Tibial nerve (tissue), 4 donors: ENCODE measurements at regions not wholly inside any gene's neighbourhood (a gene's known extent, or its start where the extent isn't known, plus 50 kb on each side); places are given as distances from the start of the nearest gene placed in this dataset.

ENCODE experiments used
- CTCF ChIP-seq, 5 experiments: fragments of 200-600 bp in 3 of 5; fragments of 450-650 bp in 2 of 5; sonication (generic) in 3 of 5; IDR thresholded peaks; one replicate each; pipeline ENCODE4 v1.5.1; 2016 to 2019; ENCODE audit warnings: antibody characterized with exemption in 5 of 5, mild to moderate bottlenecking in 3 of 5, moderate library complexity in 2 of 5
- EP300 ChIP-seq, 2 donors: sonication (generic); formaldehyde crosslinking; IDR thresholded peaks; one replicate each; pipeline ENCODE4 v1.6.1; 2017; ENCODE audit warnings: antibody characterized with exemption in 2 of 2, mild to moderate bottlenecking in 1 of 2
- POLR2A ChIP-seq, 2 donors: fragments of 450-650 bp; IDR thresholded peaks; one replicate each; pipeline ENCODE4 v1.6.1; 2017; ENCODE audit warnings: antibody characterized with exemption in 2 of 2, mild to moderate bottlenecking in 2 of 2, moderate library complexity in 2 of 2

GRCh38 chr12:86608638-86609037 lies 352.4 kb upstream of the MGAT4C start:
- no peak for TF ChIP-seq POLR2A (IDR thresholded peaks at IDR 0.05)
- TF ChIP-seq CTCF (IDR thresholded peaks at IDR 0.05): no peak
- no peak for TF ChIP-seq EP300 (IDR thresholded peaks at IDR 0.05)
